Limb (tissue), 2 donors: ENCODE measurements at regions not wholly inside any gene's neighbourhood (a gene's known extent, or its start where the extent isn't known, plus 50 kb on each side); places are given as distances from the start of the nearest gene placed in this dataset.
"Not testable (repeated sequence)": the region's sequence is repeated elsewhere in the genome, so short reads cannot be mapped to it uniquely, and the experiment has no call there.

Experiments used
- DNase-seq, 2 donors: peaks; one replicate each; pipeline ENCODE4 v3.0.0-alpha.2; 2016; ENCODE audit errors: extremely low spot score in 2 of 2

GRCh38 chr13:87976650-87977049, 305.5 kb downstream of the SLITRK5 start:
- DNase-seq = not testable (repeated sequence)

- peak in 1 of 2 donors; percentile 4 for DNase-seq
These were observed 310.2 kb downstream of the SLITRK5 start for GRCh38 chr13:87981416-87981815.

- DNase-seq = no peak
These were observed 311.2 kb downstream of the SLITRK5 start for GRCh38 chr13:87982400-87982799.

- DNase-seq = no peak
These were observed 315.6 kb downstream of the SLITRK5 start for GRCh38 chr13:87986639-87987250.

GRCh38 chr13:87998081-87998480, 326.9 kb downstream of the SLITRK5 start:
- DNase-seq = no peak

GRCh38 chr13:87999240-87999700, 328.1 kb downstream of the SLITRK5 start:
- no peak for DNase-seq

GRCh38 chr13:87999788-88000187, 328.6 kb downstream of the SLITRK5 start:
- DNase-seq = no peak

- DNase-seq = no peak
These were observed 329.1 kb downstream of the SLITRK5 start for GRCh38 chr13:88000239-88000638.

- DNase-seq = no peak
These were observed 329.6 kb downstream of the SLITRK5 start for GRCh38 chr13:88000787-88001186.

- no peak for DNase-seq
These were observed 334.0 kb downstream of the SLITRK5 start for GRCh38 chr13:88005188-88005587.

- no peak for DNase-seq
These were observed 343.4 kb downstream of the SLITRK5 start for GRCh38 chr13:88014527-88014926.

GRCh38 chr13:88022431-88023208, 351.4 kb downstream of the SLITRK5 start:
- no peak for DNase-seq

GRCh38 chr13:88026241-88026640, 355.1 kb downstream of the SLITRK5 start:
- no peak for DNase-seq

- DNase-seq = no peak
These were observed 360.9 kb downstream of the SLITRK5 start for GRCh38 chr13:88031980-88032559.

GRCh38 chr13:88036205-88036604, 365.0 kb downstream of the SLITRK5 start:
- not testable (repeated sequence) for DNase-seq

- no peak for DNase-seq
These were observed 371.3 kb downstream of the SLITRK5 start for GRCh38 chr13:88042489-88042888.

- no peak for DNase-seq
These were observed 380.7 kb downstream of the SLITRK5 start for GRCh38 chr13:88051746-88052482.

- DNase-seq = no peak
These were observed 392.6 kb downstream of the SLITRK5 start for GRCh38 chr13:88063741-88064140.

- DNase-seq = no peak
These were observed 395.7 kb downstream of the SLITRK5 start for GRCh38 chr13:88066847-88067246.

GRCh38 chr13:88068316-88068715, 397.1 kb downstream of the SLITRK5 start:
- no peak for DNase-seq

- no peak for DNase-seq
These were observed 397.8 kb downstream of the SLITRK5 start for GRCh38 chr13:88068975-88069374.

- no peak for DNase-seq
These were observed 400.2 kb downstream of the SLITRK5 start for GRCh38 chr13:88071371-88071770.
